ENCODE measurements at regions not wholly inside any gene's neighbourhood (a gene's known extent, or its start where the extent isn't known, plus 50 kb on each side); places are given as distances from the start of the nearest gene placed in this dataset.
"Not testable (repeated sequence)": the region's sequence is repeated elsewhere in the genome, so short reads cannot be mapped to it uniquely, and the experiment has no call there.

DNA sequence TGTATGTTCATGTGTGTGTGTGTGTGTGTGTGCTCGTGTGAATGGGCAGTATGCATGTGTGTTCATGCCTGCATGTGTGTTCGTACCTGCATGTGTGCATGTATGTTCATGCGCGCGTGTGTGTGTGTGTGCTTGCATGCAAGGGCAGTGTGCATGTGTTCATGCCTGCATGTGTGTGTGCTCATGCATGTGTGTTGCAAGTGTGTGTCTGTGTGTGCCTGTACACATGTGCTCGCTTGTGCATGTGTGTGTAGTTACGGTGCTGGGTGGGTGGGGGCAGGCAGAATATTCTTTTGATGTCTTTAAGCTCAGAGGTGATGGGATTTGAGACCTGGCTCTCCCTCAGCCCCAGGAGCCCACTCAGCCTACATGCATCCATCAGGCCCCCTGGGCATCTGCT, 822.1 kb downstream of the BRD1 start:
- FAIRE-seq: no peak
- DNase-seq (ENCODE audit: insufficient read length, low spot score): no peak
- TF ChIP-seq TAF1 (IDR thresholded peaks at IDR 0.05; ENCODE audit: low read depth, low read length) (no peak), POU2F2 (IDR thresholded peaks at IDR 0.05; ENCODE audit: low read depth, low read length) (no peak), POLR2AphosphoS5 (IDR thresholded peaks at IDR 0.05; ENCODE audit: low read depth, low read length) (no peak), POLR2A (IDR thresholded peaks at IDR 0.05; ENCODE audit: low read depth, low read length) (no peak), SPI1 (IDR thresholded peaks at IDR 0.05; ENCODE audit: low read depth, low read length) (no peak), PAX5 (IDR thresholded peaks at IDR 0.05; ENCODE audit: insufficient read depth, low read length, severe bottlenecking) (no peak)

DNA sequence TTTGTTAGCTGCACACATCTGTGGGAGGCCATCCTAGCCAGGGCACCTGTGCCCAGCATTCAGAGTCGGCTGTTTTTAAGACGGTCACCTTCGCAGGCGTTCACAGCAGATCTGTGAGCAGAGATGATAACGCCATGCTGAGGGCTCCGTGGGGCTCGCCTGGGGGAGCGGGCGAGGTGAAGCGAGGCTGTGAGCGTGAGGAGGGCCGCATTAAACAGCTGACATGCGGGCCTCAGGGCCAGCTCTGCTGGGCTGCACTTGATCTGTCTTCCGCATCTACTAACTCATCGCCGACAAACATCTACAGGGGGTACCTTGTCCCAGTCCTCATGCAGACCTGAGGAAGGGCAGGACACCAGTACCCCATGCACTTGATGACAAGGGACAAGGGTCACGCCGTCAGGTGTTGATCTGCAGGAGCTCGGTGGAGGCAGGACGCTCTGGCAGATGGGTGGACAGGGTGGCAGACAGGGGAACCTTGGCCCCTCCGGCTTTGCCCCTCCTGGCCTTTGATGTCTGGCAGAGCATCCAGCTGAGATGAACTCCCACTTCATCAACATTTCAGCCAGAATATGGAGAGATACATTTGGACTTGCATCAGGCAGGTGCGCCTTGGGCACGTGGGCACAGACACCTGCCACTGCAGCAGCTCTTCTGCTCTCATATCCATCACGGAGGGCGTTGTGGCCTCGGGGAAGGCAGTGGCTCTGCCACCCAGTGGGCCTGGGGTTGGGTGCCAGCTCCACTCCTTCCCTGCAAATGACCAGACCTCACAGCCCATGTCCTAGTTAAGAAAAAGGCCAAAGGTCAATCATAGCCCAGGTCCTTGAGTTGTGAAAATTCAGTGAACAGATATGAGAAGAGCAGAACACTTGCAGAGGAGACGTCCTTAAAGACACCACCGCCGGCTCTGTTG, 822.9 kb downstream of the BRD1 start:
- TF ChIP-seq POLR2A (IDR thresholded peaks at IDR 0.05; ENCODE audit: low read depth, low read length) (no peak), TAF1 (IDR thresholded peaks at IDR 0.05; ENCODE audit: low read depth, low read length) (no peak), POU2F2 (IDR thresholded peaks at IDR 0.05; ENCODE audit: low read depth, low read length) (no peak), PAX5 (IDR thresholded peaks at IDR 0.05; ENCODE audit: insufficient read depth, low read length, severe bottlenecking) (no peak), SPI1 (IDR thresholded peaks at IDR 0.05; ENCODE audit: low read depth, low read length) (no peak), POLR2AphosphoS5 (IDR thresholded peaks at IDR 0.05; ENCODE audit: low read depth, low read length) (no peak)
- DNase-seq (ENCODE audit: insufficient read length, low spot score): no peak
- FAIRE-seq: no peak

DNA sequence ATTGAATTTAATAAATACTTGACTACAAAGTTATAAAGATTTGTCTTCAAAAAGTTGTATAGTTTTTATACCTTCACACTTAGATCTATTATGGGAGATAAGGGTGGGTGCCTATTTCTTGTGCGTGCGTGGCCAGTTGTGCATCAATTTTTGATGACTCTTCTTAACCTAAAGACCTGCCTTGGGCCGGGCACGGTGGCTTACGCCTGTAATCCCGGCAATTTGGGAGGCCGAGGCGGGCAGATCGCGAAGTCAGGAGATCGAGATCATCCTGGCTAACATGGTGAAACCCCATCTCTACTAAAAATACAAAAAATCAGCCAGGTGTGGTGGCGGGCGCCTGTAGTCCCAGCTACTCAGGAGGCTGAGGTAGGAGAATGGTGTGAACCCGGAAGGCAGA, 830.1 kb downstream of the BRD1 start:
- not testable (repeated sequence) for DNase-seq (ENCODE audit: insufficient read length, low spot score); FAIRE-seq

DNA sequence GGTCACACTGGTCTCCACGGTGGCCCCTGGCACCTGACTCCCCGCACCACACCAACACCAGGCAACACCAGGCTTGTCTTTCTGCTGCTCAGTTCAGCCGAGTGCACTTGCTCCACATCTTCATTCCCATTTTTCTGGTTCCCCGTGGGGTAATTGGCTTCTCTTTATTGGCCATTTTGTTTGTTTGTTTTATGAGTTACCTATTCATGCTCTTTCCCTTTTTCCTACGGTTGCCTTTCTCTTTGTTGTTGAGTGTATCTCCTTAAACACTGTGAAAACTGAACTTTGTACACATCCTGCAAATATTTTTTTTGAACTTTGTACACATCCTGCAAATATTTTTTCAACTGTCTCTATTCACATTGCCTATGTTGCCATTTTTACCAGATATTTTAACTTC, 834.0 kb downstream of the BRD1 start:
- no peak for FAIRE-seq
- TF ChIP-seq POLR2A (IDR thresholded peaks at IDR 0.05; ENCODE audit: low read depth, low read length) (no peak), POU2F2 (IDR thresholded peaks at IDR 0.05; ENCODE audit: low read depth, low read length) (no peak), TAF1 (IDR thresholded peaks at IDR 0.05; ENCODE audit: low read depth, low read length) (no peak), SPI1 (IDR thresholded peaks at IDR 0.05; ENCODE audit: low read depth, low read length) (no peak), POLR2AphosphoS5 (IDR thresholded peaks at IDR 0.05; ENCODE audit: low read depth, low read length) (no peak), PAX5 (IDR thresholded peaks at IDR 0.05; ENCODE audit: insufficient read depth, low read length, severe bottlenecking) (no peak)
- DNase-seq (ENCODE audit: insufficient read length, low spot score): no peak

DNA sequence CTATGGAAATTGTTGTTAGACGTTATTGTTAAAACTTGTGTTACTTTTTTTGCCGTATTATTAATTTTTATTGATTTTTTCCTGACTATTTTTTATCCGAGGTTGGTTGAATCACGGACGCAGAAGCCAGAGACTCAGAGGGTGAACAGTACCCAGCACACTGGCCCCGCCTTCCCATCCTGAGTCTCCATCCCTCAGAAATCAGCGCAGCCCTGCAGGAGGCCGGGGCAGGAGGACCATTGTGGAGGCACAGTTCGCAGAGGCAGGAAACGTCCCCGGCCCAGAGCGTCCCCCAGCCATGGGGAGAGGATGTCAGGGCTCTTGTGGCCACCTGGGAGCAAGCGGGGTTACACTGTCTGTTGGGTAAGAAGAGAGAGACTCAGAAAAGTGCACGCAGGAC, 843.0 kb downstream of the BRD1 start:
- no peak for FAIRE-seq
- no peak for TF ChIP-seq POLR2AphosphoS5 (IDR thresholded peaks at IDR 0.05; ENCODE audit: low read depth, low read length)
- no peak for DNase-seq (ENCODE audit: insufficient read length, low spot score)

DNA sequence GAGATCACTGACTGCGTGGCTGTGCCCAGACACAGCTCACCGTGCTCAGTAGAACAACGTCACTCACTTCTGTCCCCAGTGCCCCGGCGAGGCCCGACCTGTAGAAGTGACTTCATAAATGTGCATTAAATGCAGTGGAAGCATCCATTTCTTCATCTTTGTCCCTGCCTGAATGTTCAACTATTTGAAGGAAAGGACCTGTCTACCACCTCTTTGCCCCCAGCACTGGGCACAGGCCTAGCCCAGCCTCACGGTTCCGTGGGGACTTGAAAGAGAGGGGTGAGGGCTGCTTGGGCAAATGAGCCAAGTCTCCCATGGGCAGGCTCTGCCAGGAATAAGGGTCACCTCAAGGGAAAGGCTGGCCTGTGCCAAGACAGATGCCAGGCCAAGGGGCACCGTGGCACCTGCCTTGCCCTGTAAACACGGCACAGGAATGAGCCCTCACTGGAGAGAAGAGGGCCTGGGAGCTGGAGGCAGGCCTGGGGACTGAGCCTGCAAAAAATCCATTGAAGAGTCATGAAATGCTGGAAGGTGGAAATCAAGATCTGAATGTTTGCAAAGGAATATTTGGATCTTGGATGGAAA, 845.3 kb downstream of the BRD1 start:
- DNase-seq (ENCODE audit: insufficient read length, low spot score): no peak
- no peak for FAIRE-seq
- TF ChIP-seq TAF1 (IDR thresholded peaks at IDR 0.05; ENCODE audit: low read depth, low read length): no peak
- no peak for TF ChIP-seq SPI1 (IDR thresholded peaks at IDR 0.05; ENCODE audit: low read depth, low read length)
- no peak for TF ChIP-seq PAX5 (IDR thresholded peaks at IDR 0.05; ENCODE audit: insufficient read depth, low read length, severe bottlenecking)
- TF ChIP-seq POLR2AphosphoS5 (IDR thresholded peaks at IDR 0.05; ENCODE audit: low read depth, low read length): no peak
- no peak for TF ChIP-seq POU2F2 (IDR thresholded peaks at IDR 0.05; ENCODE audit: low read depth, low read length)
- no peak for TF ChIP-seq POLR2A (IDR thresholded peaks at IDR 0.05; ENCODE audit: low read depth, low read length)

DNA sequence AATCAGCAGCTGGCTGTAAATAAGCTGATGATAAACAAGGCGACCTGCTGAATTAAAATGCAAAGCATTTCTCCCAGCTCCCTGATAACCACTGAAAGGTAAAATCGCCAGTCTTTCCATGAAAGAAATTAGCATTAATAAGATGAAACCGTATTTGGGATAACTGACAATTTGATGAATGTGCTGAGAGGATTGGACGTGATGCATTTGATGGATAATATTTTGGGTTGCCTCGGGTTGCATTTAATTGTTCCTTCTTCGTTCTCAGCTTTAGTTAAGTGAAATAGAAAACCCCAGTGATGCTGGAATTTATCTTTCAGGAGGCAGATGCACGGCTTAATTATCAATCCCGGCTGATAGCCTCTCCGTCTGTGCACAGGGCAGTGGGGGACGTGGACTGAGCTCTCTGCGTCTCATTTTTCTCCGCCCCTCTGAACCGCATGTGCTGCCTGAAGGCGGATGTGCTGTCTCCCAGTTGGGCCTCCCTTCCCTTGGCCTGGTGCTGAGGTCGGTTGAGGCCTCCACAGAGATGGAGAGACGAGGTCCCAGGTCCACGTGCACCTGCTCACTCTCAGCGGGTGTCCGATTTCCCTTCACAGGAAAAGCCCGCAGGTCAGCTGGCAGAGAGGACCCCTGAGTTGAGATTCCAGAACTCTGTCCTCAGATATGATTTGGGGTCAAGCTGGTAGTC, 846.2 kb downstream of the BRD1 start:
- DNase-seq (ENCODE audit: insufficient read length, low spot score) (no peak), FAIRE-seq (no peak)
- no peak for TF ChIP-seq SPI1 (IDR thresholded peaks at IDR 0.05; ENCODE audit: low read depth, low read length)
- no peak for TF ChIP-seq TAF1 (IDR thresholded peaks at IDR 0.05; ENCODE audit: low read depth, low read length)
- TF ChIP-seq POLR2AphosphoS5 (IDR thresholded peaks at IDR 0.05; ENCODE audit: low read depth, low read length): no peak
- TF ChIP-seq PAX5 (IDR thresholded peaks at IDR 0.05; ENCODE audit: insufficient read depth, low read length, severe bottlenecking): no peak
- TF ChIP-seq POU2F2 (IDR thresholded peaks at IDR 0.05; ENCODE audit: low read depth, low read length): no peak
- no peak for TF ChIP-seq POLR2A (IDR thresholded peaks at IDR 0.05; ENCODE audit: low read depth, low read length)

DNA sequence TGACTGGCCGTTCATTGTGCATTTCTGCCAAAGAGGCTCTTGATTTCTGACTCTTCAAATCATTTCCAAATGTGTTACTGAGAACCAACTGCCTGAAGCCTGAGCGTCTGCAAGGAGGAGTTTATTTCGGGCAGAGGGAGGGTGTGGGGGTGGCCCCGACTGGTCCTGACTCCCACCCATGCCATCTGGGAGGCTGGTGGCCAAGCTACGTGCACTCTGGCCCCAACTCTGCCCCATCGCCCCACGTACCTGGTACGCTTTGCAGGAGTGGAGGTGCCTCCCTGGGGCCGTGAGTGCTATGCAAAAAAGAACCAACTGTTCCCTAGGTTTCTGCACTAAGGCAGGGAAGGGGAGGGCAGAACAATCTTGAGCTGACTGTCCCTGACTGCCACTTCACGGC, 846.8 kb downstream of the BRD1 start:
- DNase-seq (ENCODE audit: insufficient read length, low spot score) (no peak), FAIRE-seq (no peak)
- no peak for TF ChIP-seq TAF1 (IDR thresholded peaks at IDR 0.05; ENCODE audit: low read depth, low read length)

DNA sequence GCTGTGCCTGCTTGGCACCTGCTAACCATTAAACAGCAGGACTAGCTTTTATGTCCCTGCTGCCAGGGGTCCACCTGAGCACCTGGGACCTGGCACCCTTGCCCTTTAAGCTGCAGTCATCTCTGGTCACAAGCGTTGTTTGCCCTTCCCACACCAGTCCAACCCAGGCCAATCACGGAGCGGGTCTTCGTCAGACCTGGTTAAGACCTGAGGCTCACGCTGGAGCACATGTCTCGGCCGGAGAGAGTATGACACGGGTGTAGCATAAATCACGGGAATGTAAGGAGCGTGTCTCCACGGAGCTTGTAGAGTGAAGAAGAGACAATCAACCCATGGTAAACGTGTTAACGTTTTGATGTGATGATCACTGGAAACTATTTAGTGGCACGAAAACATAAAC, 847.3 kb downstream of the BRD1 start:
- DNase-seq (ENCODE audit: insufficient read length, low spot score): no peak
- TF ChIP-seq POLR2AphosphoS5 (IDR thresholded peaks at IDR 0.05; ENCODE audit: low read depth, low read length): no peak
- no peak for TF ChIP-seq TAF1 (IDR thresholded peaks at IDR 0.05; ENCODE audit: low read depth, low read length)
- TF ChIP-seq SPI1 (IDR thresholded peaks at IDR 0.05; ENCODE audit: low read depth, low read length): no peak
- TF ChIP-seq POU2F2 (IDR thresholded peaks at IDR 0.05; ENCODE audit: low read depth, low read length): no peak
- no peak for TF ChIP-seq POLR2A (IDR thresholded peaks at IDR 0.05; ENCODE audit: low read depth, low read length)
- TF ChIP-seq PAX5 (IDR thresholded peaks at IDR 0.05; ENCODE audit: insufficient read depth, low read length, severe bottlenecking): no peak
- FAIRE-seq: no peak

DNA sequence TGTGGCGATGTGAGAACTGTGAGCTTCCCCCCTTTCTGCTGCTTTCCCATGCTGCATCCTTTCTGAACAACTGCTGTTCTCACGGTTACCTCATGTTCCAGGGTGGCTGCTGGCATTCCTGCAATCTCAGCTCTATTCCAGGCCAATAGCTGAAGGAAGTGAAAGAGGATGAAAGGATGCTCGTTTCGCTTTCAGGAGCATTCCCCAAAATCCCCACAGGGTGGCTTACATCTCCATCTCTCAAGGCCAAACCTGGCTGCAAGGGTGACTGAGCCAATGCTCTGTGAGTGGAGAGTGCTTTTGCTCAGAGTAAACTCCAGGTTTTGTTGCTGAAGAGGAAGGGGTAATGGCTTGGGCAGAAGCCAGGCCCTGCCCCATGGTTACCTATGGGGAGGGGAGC, 848.2 kb downstream of the BRD1 start:
- FAIRE-seq: no peak
- no peak for DNase-seq (ENCODE audit: insufficient read length, low spot score)

More for the DNA sequence above, 848.2 kb downstream of the BRD1 start:
- TF ChIP-seq POLR2A (IDR thresholded peaks at IDR 0.05; ENCODE audit: low read depth, low read length) (no peak), SPI1 (IDR thresholded peaks at IDR 0.05; ENCODE audit: low read depth, low read length) (no peak), PAX5 (IDR thresholded peaks at IDR 0.05; ENCODE audit: insufficient read depth, low read length, severe bottlenecking) (no peak), TAF1 (IDR thresholded peaks at IDR 0.05; ENCODE audit: low read depth, low read length) (no peak), POLR2AphosphoS5 (IDR thresholded peaks at IDR 0.05; ENCODE audit: low read depth, low read length) (no peak), POU2F2 (IDR thresholded peaks at IDR 0.05; ENCODE audit: low read depth, low read length) (no peak)

All from GM12891 (cell line).